ENCODE measurements at regions not wholly inside any gene's neighbourhood (a gene's known extent, or its start where the extent isn't known, plus 50 kb on each side); places are given as distances from the start of the nearest gene placed in this dataset.

DNA sequence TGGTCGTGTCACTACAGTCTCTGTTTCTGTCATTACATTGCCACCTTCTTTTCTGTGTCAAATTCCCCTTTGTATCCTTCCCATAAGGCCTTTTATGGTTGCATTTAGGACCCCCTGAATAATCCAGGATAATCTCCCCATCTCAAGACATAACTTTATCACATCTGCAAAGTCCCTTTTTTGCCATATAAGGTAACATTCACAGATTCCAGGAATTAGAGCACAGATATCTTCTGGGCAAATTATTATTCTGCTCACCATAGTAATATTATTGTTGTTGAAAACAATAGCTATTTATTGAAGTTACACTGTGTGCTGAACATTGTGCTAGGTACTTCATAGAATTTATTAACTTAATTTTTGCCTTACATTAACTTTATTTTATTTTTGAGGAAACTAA, 159.1 kb downstream of the TFAP2B start:
- TF ChIP-seq, protein P1, sequence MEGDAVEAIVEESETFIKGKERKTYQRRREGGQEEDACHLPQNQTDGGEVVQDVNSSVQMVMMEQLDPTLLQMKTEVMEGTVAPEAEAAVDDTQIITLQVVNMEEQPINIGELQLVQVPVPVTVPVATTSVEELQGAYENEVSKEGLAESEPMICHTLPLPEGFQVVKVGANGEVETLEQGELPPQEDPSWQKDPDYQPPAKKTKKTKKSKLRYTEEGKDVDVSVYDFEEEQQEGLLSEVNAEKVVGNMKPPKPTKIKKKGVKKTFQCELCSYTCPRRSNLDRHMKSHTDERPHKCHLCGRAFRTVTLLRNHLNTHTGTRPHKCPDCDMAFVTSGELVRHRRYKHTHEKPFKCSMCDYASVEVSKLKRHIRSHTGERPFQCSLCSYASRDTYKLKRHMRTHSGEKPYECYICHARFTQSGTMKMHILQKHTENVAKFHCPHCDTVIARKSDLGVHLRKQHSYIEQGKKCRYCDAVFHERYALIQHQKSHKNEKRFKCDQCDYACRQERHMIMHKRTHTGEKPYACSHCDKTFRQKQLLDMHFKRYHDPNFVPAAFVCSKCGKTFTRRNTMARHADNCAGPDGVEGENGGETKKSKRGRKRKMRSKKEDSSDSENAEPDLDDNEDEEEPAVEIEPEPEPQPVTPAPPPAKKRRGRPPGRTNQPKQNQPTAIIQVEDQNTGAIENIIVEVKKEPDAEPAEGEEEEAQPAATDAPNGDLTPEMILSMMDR (IDR thresholded peaks at IDR 0.05): no peak
- TF ChIP-seq POLR2A (IDR thresholded peaks at IDR 0.05): no peak

Measured in heart left ventricle (tissue), 13 donors.